HL-60 (cell line): ENCODE measurements at regions not wholly inside any gene's neighbourhood (a gene's known extent, or its start where the extent isn't known, plus 50 kb on each side); places are given as distances from the start of the nearest gene placed in this dataset.

ENCODE experiments used
- DNase-seq, 2 experiments: peaks; one replicate each; pipeline ENCODE4 v3.0.0-alpha.2; 2010 to 2020; ENCODE audit warnings: low read depth in 1 of 2, low spot score in 1 of 2
- H3K27ac ChIP-seq: fragments of 250-450 bp; sonication (Bioruptor Pico); replicated peaks from 2 replicates; pipeline ENCODE4 v1.5.1; 2020; ENCODE audit warnings: mild to moderate bottlenecking, moderate library complexity
- H3K27me3 ChIP-seq: fragments of 250-450 bp; sonication (Bioruptor Pico); 2 replicates; pipeline ENCODE4 v1.5.1; 2021; ENCODE audit warnings: mild to moderate bottlenecking, moderate library complexity; ENCODE audit not compliant: insufficient read depth, poor library complexity, severe bottlenecking
- H3K4me3 ChIP-seq: replicated peaks from 2 replicates; pipeline ENCODE4 v1.5.1; 2011; ENCODE audit warnings: mild to moderate bottlenecking, control low read depth, low read length; ENCODE audit not compliant: insufficient read depth
- GABPA ChIP-seq: IDR thresholded peaks from 2 replicates; pipeline ENCODE4 v1.6.1; 2012; ENCODE audit warnings: low read depth
- POLR2AphosphoS5 ChIP-seq: IDR thresholded peaks from 2 replicates; pipeline ENCODE4 v1.6.1; 2012; ENCODE audit warnings: low read depth
- SPI1 ChIP-seq: IDR thresholded peaks from 2 replicates; pipeline ENCODE4 v1.6.1; 2012; ENCODE audit warnings: low read depth, mild to moderate bottlenecking, borderline replicate concordance
- TF ChIP-seq, protein P1 (sequence below): IDR thresholded peaks from one replicate; pipeline ENCODE4 v1.5.1; 2011; ENCODE audit warnings: low read length, control low read depth, inconsistent platforms; ENCODE audit not compliant: insufficient read depth
- TF ChIP-seq, protein P2 (sequence below): IDR thresholded peaks from 2 replicates; pipeline ENCODE4 v1.6.1; 2012; ENCODE audit warnings: low read depth; ENCODE audit not compliant: insufficient replicate concordance

GRCh38 chr4:104901438-104901837 is 245.2 kb upstream of the TET2 start:
- no peak overlapping the region for H3K27ac ChIP-seq
- TF ChIP-seq POLR2AphosphoS5 (no peak), SPI1 (no peak), GABPA (no peak)
- TF ChIP-seq, protein P1, sequence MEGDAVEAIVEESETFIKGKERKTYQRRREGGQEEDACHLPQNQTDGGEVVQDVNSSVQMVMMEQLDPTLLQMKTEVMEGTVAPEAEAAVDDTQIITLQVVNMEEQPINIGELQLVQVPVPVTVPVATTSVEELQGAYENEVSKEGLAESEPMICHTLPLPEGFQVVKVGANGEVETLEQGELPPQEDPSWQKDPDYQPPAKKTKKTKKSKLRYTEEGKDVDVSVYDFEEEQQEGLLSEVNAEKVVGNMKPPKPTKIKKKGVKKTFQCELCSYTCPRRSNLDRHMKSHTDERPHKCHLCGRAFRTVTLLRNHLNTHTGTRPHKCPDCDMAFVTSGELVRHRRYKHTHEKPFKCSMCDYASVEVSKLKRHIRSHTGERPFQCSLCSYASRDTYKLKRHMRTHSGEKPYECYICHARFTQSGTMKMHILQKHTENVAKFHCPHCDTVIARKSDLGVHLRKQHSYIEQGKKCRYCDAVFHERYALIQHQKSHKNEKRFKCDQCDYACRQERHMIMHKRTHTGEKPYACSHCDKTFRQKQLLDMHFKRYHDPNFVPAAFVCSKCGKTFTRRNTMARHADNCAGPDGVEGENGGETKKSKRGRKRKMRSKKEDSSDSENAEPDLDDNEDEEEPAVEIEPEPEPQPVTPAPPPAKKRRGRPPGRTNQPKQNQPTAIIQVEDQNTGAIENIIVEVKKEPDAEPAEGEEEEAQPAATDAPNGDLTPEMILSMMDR = no peak
- TF ChIP-seq, protein P2, sequence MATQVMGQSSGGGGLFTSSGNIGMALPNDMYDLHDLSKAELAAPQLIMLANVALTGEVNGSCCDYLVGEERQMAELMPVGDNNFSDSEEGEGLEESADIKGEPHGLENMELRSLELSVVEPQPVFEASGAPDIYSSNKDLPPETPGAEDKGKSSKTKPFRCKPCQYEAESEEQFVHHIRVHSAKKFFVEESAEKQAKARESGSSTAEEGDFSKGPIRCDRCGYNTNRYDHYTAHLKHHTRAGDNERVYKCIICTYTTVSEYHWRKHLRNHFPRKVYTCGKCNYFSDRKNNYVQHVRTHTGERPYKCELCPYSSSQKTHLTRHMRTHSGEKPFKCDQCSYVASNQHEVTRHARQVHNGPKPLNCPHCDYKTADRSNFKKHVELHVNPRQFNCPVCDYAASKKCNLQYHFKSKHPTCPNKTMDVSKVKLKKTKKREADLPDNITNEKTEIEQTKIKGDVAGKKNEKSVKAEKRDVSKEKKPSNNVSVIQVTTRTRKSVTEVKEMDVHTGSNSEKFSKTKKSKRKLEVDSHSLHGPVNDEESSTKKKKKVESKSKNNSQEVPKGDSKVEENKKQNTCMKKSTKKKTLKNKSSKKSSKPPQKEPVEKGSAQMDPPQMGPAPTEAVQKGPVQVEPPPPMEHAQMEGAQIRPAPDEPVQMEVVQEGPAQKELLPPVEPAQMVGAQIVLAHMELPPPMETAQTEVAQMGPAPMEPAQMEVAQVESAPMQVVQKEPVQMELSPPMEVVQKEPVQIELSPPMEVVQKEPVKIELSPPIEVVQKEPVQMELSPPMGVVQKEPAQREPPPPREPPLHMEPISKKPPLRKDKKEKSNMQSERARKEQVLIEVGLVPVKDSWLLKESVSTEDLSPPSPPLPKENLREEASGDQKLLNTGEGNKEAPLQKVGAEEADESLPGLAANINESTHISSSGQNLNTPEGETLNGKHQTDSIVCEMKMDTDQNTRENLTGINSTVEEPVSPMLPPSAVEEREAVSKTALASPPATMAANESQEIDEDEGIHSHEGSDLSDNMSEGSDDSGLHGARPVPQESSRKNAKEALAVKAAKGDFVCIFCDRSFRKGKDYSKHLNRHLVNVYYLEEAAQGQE = no peak
- DNase-seq = peak in 1 of 2 experiments; percentile 11
- no peak overlapping the region for H3K4me3 ChIP-seq
- H3K27me3 ChIP-seq = no peaks in the 10 kb centered on the region

- H3K27me3 ChIP-seq = no peaks in the 10 kb centered on the region
- H3K4me3 ChIP-seq = no peak overlapping the region
- TF ChIP-seq SPI1 (no peak), GABPA (no peak), POLR2AphosphoS5 (no peak)
- TF ChIP-seq, protein P1 = no peak
- TF ChIP-seq, protein P2 = no peak
- H3K27ac ChIP-seq = no peak overlapping the region
- no peak for DNase-seq
Measured at GRCh38 chr4:104901961-104902605, 244.6 kb upstream of the TET2 start.

- TF ChIP-seq SPI1 = no peak
- no peak for TF ChIP-seq POLR2AphosphoS5
- TF ChIP-seq GABPA = no peak
- TF ChIP-seq, protein P1 = no peak
- TF ChIP-seq, protein P2 = no peak
Measured at GRCh38 chr4:104905065-104905464, 241.6 kb upstream of the TET2 start.

More at GRCh38 chr4:104905065-104905464, 241.6 kb upstream of the TET2 start:
- no peak for DNase-seq
- Histone ChIP-seq H3K27me3 (no peaks in the 10 kb centered on the region), H3K27ac (no peak overlapping the region), H3K4me3 (no peak overlapping the region)
